Dermis blood vessel endothelial cell (primary cell): ENCODE measurements at regions not wholly inside any gene's neighbourhood (a gene's known extent, or its start where the extent isn't known, plus 50 kb on each side); places are given as distances from the start of the nearest gene placed in this dataset.
"Not testable (repeated sequence)": the region's sequence is repeated elsewhere in the genome, so short reads cannot be mapped to it uniquely, and the experiment has no call there.

Experiments
- DNase-seq: peaks from one replicate; pipeline ENCODE4 v3.0.0; 2010

GRCh38 chr7:97234494-97234893 lies 117.0 kb downstream of the SDHAF3 start:
- DNase-seq, result not testable (repeated sequence)

GRCh38 chr7:97246317-97246716 lies 128.8 kb downstream of the SDHAF3 start:
- no peak for DNase-seq

- DNase-seq, result not testable (repeated sequence)
These were observed 140.7 kb downstream of the SDHAF3 start for GRCh38 chr7:97258187-97258586.

GRCh38 chr7:97269741-97270140 lies 152.2 kb downstream of the SDHAF3 start:
- DNase-seq, result peak; percentile 52

- no peak for DNase-seq
These were observed 152.8 kb downstream of the SDHAF3 start for GRCh38 chr7:97270280-97270679.

- no peak for DNase-seq
These were observed 154.1 kb downstream of the SDHAF3 start for GRCh38 chr7:97271619-97272018.

- no peak for DNase-seq
These were observed 154.9 kb downstream of the SDHAF3 start for GRCh38 chr7:97272237-97272975.

- DNase-seq, result no peak
These were observed 158.0 kb downstream of the SDHAF3 start for GRCh38 chr7:97275475-97275874.

GRCh38 chr7:97280950-97281349 lies 163.5 kb downstream of the SDHAF3 start:
- DNase-seq, result no peak

GRCh38 chr7:97285348-97285747 lies 167.8 kb downstream of the SDHAF3 start:
- DNase-seq, result no peak

- DNase-seq, result no peak
These were observed 175.5 kb downstream of the SDHAF3 start for GRCh38 chr7:97293031-97293430.

- DNase-seq, result peak; percentile 8
These were observed 181.1 kb downstream of the SDHAF3 start for GRCh38 chr7:97298561-97298960.

- DNase-seq, result no peak
These were observed 188.1 kb downstream of the SDHAF3 start for GRCh38 chr7:97305589-97305988.

- DNase-seq, result peak; percentile 3
These were observed 190.1 kb downstream of the SDHAF3 start for GRCh38 chr7:97307521-97308108.

GRCh38 chr7:97313900-97314299 lies 196.4 kb downstream of the SDHAF3 start:
- no peak for DNase-seq

GRCh38 chr7:97317575-97317974 lies 200.1 kb downstream of the SDHAF3 start:
- DNase-seq, result no peak

- DNase-seq, result not testable (repeated sequence)
These were observed 212.4 kb downstream of the SDHAF3 start for GRCh38 chr7:97329871-97330270.

- DNase-seq, result no peak
These were observed 220.4 kb downstream of the SDHAF3 start for GRCh38 chr7:97337849-97338248.

- no peak for DNase-seq
These were observed 225.0 kb downstream of the SDHAF3 start for GRCh38 chr7:97342512-97342911.

GRCh38 chr7:97346349-97346748 lies 228.9 kb downstream of the SDHAF3 start:
- DNase-seq, result no peak

GRCh38 chr7:97351488-97351887 lies 234.0 kb downstream of the SDHAF3 start:
- DNase-seq, result no peak

- DNase-seq, result no peak
These were observed 240.0 kb downstream of the SDHAF3 start for GRCh38 chr7:97357459-97357858.

- DNase-seq, result no peak
These were observed 255.4 kb downstream of the SDHAF3 start for GRCh38 chr7:97372882-97373281.

GRCh38 chr7:97373736-97374135 lies 256.2 kb downstream of the SDHAF3 start:
- no peak for DNase-seq

GRCh38 chr7:97377713-97378112 lies 260.2 kb downstream of the SDHAF3 start:
- no peak for DNase-seq
